ENCODE measurements at regions not wholly inside any gene's neighbourhood (a gene's known extent, or its start where the extent isn't known, plus 50 kb on each side); places are given as distances from the start of the nearest gene placed in this dataset.

DNA sequence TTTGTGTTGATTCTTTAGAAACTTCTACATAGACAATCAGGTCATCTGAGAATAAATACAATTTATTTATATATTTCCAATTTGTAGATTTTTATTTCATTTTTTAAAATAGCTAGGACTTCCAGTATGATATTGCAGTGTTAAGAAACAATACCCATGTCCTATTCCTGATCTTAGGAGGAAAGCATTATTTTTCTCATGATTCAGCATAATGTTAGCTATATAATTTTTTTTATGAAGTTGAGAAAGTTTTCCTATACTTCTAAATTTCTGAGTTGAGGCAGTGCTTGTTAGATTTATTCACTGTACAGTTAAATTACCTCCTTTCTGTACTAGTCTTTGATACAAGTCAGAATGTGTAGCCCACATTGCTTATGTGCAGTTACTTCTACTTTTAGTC is 595.7 kb upstream of the HS6ST1 start:
- ChIA-PET CTCF (no interaction called here), POLR2A (ENCODE audit: unreplicated experiment) (no interaction called here)
- no peak for DNase-seq
- Histone ChIP-seq H3K36me3 (ENCODE audit: low read depth, low read length) (no peaks in the 10 kb centered on the region), H3K4me3 (ENCODE audit: low read length) (no peak overlapping the region), H3K27ac (ENCODE audit: low read length) (no peak overlapping the region), H3K27me3 (ENCODE audit: low read length) (no peaks in the 10 kb centered on the region), H2AFZ (ENCODE audit: low read length) (no peak overlapping the region), H3K9ac (ENCODE audit: low read length) (no peak overlapping the region), H3K79me2 (ENCODE audit: low read length) (no peaks in the 10 kb centered on the region), H3K9me2 (replicated peaks; ENCODE audit: low read length) (no peaks in the 10 kb centered on the region), H3F3A (ENCODE audit: low read length, unreplicated experiment) (no peaks in the 10 kb centered on the region), H3K4me2 (ENCODE audit: low read length) (no peak overlapping the region), H4K20me1 (ENCODE audit: low read length) (no peaks in the 10 kb centered on the region), H3K4me1 (ENCODE audit: insufficient read depth, low read length) (no peaks in the 10 kb centered on the region), H3K9me3 (ENCODE audit: low read length) (peaks cover 8% of the 10 kb centered on the region; the same call in 1 of the 2 replicates)
- TF ChIP-seq EZH2phosphoT487 (IDR thresholded peaks at IDR 0.05; ENCODE audit: borderline replicate concordance, low read length) (no peak), EZH2 (IDR thresholded peaks at IDR 0.05; ENCODE audit: low read length, unreplicated experiment) (no peak), CTCF (conservative IDR thresholded peaks at IDR 0.05; ENCODE audit: low read depth, low read length) (no peak)
- intact Hi-C loops (cut with micrococcal nuclease) = no loop called here
- no TSS peak for BruUV-seq (replicated peaks)
- no peak for ATAC-seq

DNA sequence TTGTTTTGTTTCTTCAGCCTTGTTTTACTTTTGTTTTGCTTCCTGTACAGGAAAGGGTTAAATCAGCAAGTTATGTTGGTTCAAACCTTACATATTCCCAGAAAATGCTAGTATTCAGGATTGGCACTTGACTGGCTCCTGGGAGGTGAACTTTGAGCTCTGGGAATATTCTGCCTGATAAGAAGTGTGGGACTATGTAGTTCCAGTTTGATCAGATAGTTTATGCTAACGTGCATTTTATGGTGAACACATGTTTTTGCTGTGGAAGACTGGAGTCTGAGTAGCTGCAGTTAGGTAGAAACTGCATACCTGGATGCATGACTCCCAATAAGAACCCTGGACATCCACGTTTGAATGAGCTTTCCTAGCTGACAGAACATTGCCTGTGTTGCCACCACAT is 603.1 kb upstream of the HS6ST1 start:
- Histone ChIP-seq H3F3A (ENCODE audit: low read length, unreplicated experiment) (no peaks in the 10 kb centered on the region), H3K9me2 (replicated peaks; ENCODE audit: low read length) (no peaks in the 10 kb centered on the region), H3K9ac (ENCODE audit: low read length) (no peak overlapping the region), H4K20me1 (ENCODE audit: low read length) (no peaks in the 10 kb centered on the region), H2AFZ (ENCODE audit: low read length) (no peak overlapping the region), H3K27ac (ENCODE audit: low read length) (no peak overlapping the region), H3K79me2 (ENCODE audit: low read length) (no peaks in the 10 kb centered on the region), H3K27me3 (ENCODE audit: low read length) (no peaks in the 10 kb centered on the region), H3K4me1 (ENCODE audit: insufficient read depth, low read length) (no peaks in the 10 kb centered on the region), H3K36me3 (ENCODE audit: low read depth, low read length) (no peaks in the 10 kb centered on the region), H3K9me3 (ENCODE audit: low read length) (0 out of 2 replicates have a peak, but pooled peaks cover 5% of the 10 kb centered on the region), H3K4me2 (ENCODE audit: low read length) (no peak overlapping the region), H3K4me3 (ENCODE audit: low read length) (no peak overlapping the region)
- no peak for ATAC-seq
- no peak for TF ChIP-seq CTCF (conservative IDR thresholded peaks at IDR 0.05; ENCODE audit: low read depth, low read length)
- DNase-seq = no peak
- intact Hi-C loops (cut with micrococcal nuclease) = no loop called here
- CTCF ChIA-PET = no interaction called here
- BruUV-seq (replicated peaks) = no TSS peak
- POLR2A ChIA-PET (ENCODE audit: unreplicated experiment) = no interaction called here

DNA sequence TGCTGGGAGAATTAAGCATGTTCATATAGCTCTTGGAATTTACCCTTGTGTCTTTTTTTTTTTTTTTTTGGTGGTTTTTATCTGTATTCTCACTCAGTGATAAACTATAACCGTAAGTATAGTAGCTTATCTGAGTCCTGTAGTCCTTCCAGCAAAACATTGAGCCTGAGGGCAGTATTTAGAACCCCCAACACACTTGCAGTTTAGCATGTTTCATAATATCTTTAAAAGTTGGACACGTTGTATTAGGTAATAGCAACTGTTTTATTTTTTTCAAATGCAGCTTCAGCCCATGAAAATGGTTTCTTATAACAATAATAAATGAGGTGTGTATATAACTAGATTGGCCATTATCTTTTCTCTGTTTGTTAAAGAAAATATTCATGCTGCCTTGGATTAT is 603.5 kb upstream of the HS6ST1 start:
- Histone ChIP-seq H3K27me3 (ENCODE audit: low read length) (no peaks in the 10 kb centered on the region), H3K36me3 (ENCODE audit: low read depth, low read length) (no peaks in the 10 kb centered on the region), H3K27ac (ENCODE audit: low read length) (no peak overlapping the region), H3F3A (ENCODE audit: low read length, unreplicated experiment) (no peaks in the 10 kb centered on the region), H3K9ac (ENCODE audit: low read length) (no peak overlapping the region), H3K4me3 (ENCODE audit: low read length) (no peak overlapping the region), H3K4me1 (ENCODE audit: insufficient read depth, low read length) (no peaks in the 10 kb centered on the region), H3K79me2 (ENCODE audit: low read length) (no peaks in the 10 kb centered on the region), H3K9me3 (ENCODE audit: low read length) (0 out of 2 replicates have a peak, but pooled peaks cover 5% of the 10 kb centered on the region), H3K4me2 (ENCODE audit: low read length) (no peak overlapping the region), H4K20me1 (ENCODE audit: low read length) (no peaks in the 10 kb centered on the region), H2AFZ (ENCODE audit: low read length) (no peak overlapping the region), H3K9me2 (replicated peaks; ENCODE audit: low read length) (no peaks in the 10 kb centered on the region)
- CTCF ChIA-PET = no interaction called here
- no peak for ATAC-seq
- POLR2A ChIA-PET (ENCODE audit: unreplicated experiment) = no interaction called here
- TF ChIP-seq EZH2phosphoT487 (IDR thresholded peaks at IDR 0.05; ENCODE audit: borderline replicate concordance, low read length) (no peak), EZH2 (IDR thresholded peaks at IDR 0.05; ENCODE audit: low read length, unreplicated experiment) (no peak), CTCF (conservative IDR thresholded peaks at IDR 0.05; ENCODE audit: low read depth, low read length) (no peak)
- no peak for DNase-seq
- no TSS peak for BruUV-seq (replicated peaks)
- intact Hi-C loops (cut with micrococcal nuclease) = no loop called here
